SK-N-MC (cell line): ENCODE measurements at regions not wholly inside any gene's neighbourhood (a gene's known extent, or its start where the extent isn't known, plus 50 kb on each side); places are given as distances from the start of the nearest gene placed in this dataset.

ENCODE experiments used
- EZH2 ChIP-seq: fragments of 200-600 bp; sonication (generic); IDR thresholded peaks from one replicate; pipeline ENCODE4 v1.6.1; 2017; ENCODE audit warnings: antibody characterized with exemption
- FOXP2 ChIP-seq: optimal IDR thresholded peaks from 2 replicates; pipeline ENCODE3; 2011; ENCODE audit warnings: mild to moderate bottlenecking, moderate library complexity; ENCODE audit not compliant: insufficient read depth; ENCODE audit errors: extremely low read length, control extremely low read depth
- POLR2AphosphoS5 ChIP-seq: IDR thresholded peaks from 2 replicates; pipeline ENCODE4 v1.6.1; 2012; ENCODE audit warnings: mild to moderate bottlenecking, low read depth, low read length, borderline replicate concordance

- TF ChIP-seq EZH2 = no peak
- TF ChIP-seq POLR2AphosphoS5 = no peak
- no peak for TF ChIP-seq FOXP2
Measured at GRCh38 chr7:110592557-110592956, 498.4 kb upstream of the LRRN3 start.
